CD14-positive monocyte (primary cell): ENCODE measurements at regions not wholly inside any gene's neighbourhood (a gene's known extent, or its start where the extent isn't known, plus 50 kb on each side); places are given as distances from the start of the nearest gene placed in this dataset.

Experiments used
- DNase-seq, 3 donors: peaks; one replicate each; pipeline ENCODE4 v3.0.0-alpha.2; 2011 to 2022
- H2AFZ ChIP-seq: 2 replicates; pipeline ENCODE4 v1.6.0; 2012; ENCODE audit warnings: mild to moderate bottlenecking, low read depth, low read length, inconsistent platforms; ENCODE audit not compliant: insufficient read depth, poor library complexity, severe bottlenecking
- H3K27ac ChIP-seq, 2 donors: 1 replicate in 1 of 2; 2 replicates in 1 of 2; pipeline ENCODE4 v1.5.1; 2012 to 2013; ENCODE audit warnings: low read length in 2 of 2, control low read depth in 1 of 2, inconsistent platforms in 1 of 2, low read depth in 1 of 2, mild to moderate bottlenecking in 1 of 2
- H3K27me3 ChIP-seq, 2 donors: one replicate each; pipeline versions ENCODE4 v1.6.0 to v1.6.1; 2011 to 2013; ENCODE audit warnings: low read length in 2 of 2; ENCODE audit not compliant: control insufficient read depth in 2 of 2, insufficient read depth in 2 of 2
- H3K36me3 ChIP-seq, 2 donors: replicated peaks in 1 of 2; 1 replicate in 1 of 2; 2 replicates in 1 of 2; pipeline versions ENCODE4 v1.5.1 to v1.6.1; 2012 to 2013; ENCODE audit warnings: low read length in 2 of 2, control low read depth in 1 of 2, inconsistent platforms in 1 of 2, mild to moderate bottlenecking in 1 of 2; ENCODE audit not compliant: insufficient read depth in 2 of 2, control insufficient read depth in 1 of 2
- H3K4me1 ChIP-seq, 2 donors: 1 replicate in 1 of 2; 2 replicates in 1 of 2; pipeline versions ENCODE4 v1.5.1 to v1.6.1; 2012 to 2013; ENCODE audit warnings: low read length in 2 of 2, control low read depth in 1 of 2, inconsistent platforms in 1 of 2, mild to moderate bottlenecking in 1 of 2, moderate library complexity in 1 of 2; ENCODE audit not compliant: insufficient read depth in 2 of 2, control insufficient read depth in 1 of 2
- H3K4me2 ChIP-seq: replicated peaks from 2 replicates; pipeline ENCODE3; 2012; ENCODE audit warnings: low read length, moderate library complexity, mild to moderate bottlenecking; ENCODE audit not compliant: poor library complexity, severe bottlenecking; ENCODE audit errors: extremely low read depth
- H3K4me3 ChIP-seq, 3 experiments: fragments of 200-600 bp in 1 of 3; sonication (generic) in 1 of 3; replicated peaks in 1 of 3; 1 replicate in 2 of 3; 2 replicates in 1 of 3; pipeline ENCODE4 v1.5.1; 2011 to 2013; ENCODE audit warnings: low read length in 3 of 3, mild to moderate bottlenecking in 3 of 3, control low read depth in 2 of 3, low read depth in 2 of 3, inconsistent platforms in 1 of 3, moderate library complexity in 1 of 3
- H3K79me2 ChIP-seq: 2 replicates; pipeline ENCODE4 v1.6.0; 2012; ENCODE audit warnings: mild to moderate bottlenecking, control low read depth, inconsistent platforms, low read length, moderate library complexity; ENCODE audit not compliant: insufficient read depth
- H3K9ac ChIP-seq: 2 replicates; pipeline ENCODE4 v1.6.0; 2017; ENCODE audit warnings: low read length, mild to moderate bottlenecking; ENCODE audit not compliant: insufficient read depth, poor library complexity, severe bottlenecking
- H3K9me3 ChIP-seq, 2 donors: replicated peaks in 1 of 2; 1 replicate in 1 of 2; 2 replicates in 1 of 2; pipeline versions ENCODE4 v1.5.1 to v1.6.1; 2012 to 2013; ENCODE audit warnings: low read length in 2 of 2, control low read depth in 1 of 2; ENCODE audit not compliant: control insufficient read depth in 1 of 2, insufficient read depth in 1 of 2
- H4K20me1 ChIP-seq: 2 replicates; pipeline ENCODE4 v1.6.0; 2012; ENCODE audit warnings: mild to moderate bottlenecking, low read length, control low read depth, moderate library complexity; ENCODE audit not compliant: insufficient read depth
- H3K27ac Mint-ChIP-seq, 7 donors: one replicate each; pipeline ENCODE4 v1.8.0; 2020; ENCODE audit warnings: mild to moderate bottlenecking in 7 of 7, mixed read lengths in 7 of 7, moderate library complexity in 6 of 7, inconsistent platforms in 2 of 7
- H3K27me3 Mint-ChIP-seq, 3 donors: one replicate each; pipeline ENCODE4 v1.8.0; 2021 to 2022; ENCODE audit warnings: low read depth in 3 of 3, mild to moderate bottlenecking in 3 of 3, mixed read lengths in 3 of 3, moderate library complexity in 3 of 3, inconsistent platforms in 1 of 3
- H3K36me3 Mint-ChIP-seq, 2 donors: one replicate each; pipeline ENCODE4 v1.8.0; 2020; ENCODE audit warnings: mixed read lengths in 2 of 2, inconsistent platforms in 1 of 2, mild to moderate bottlenecking in 1 of 2
- H3K4me1 Mint-ChIP-seq: one replicate; pipeline ENCODE4 v1.8.0; 2020; ENCODE audit warnings: mild to moderate bottlenecking, mixed read lengths
- H3K4me3 Mint-ChIP-seq, 2 donors: one replicate each; pipeline ENCODE4 v1.8.0; 2020; ENCODE audit warnings: mild to moderate bottlenecking in 2 of 2, mixed read lengths in 2 of 2, moderate library complexity in 1 of 2
- H3K9me3 Mint-ChIP-seq, 7 donors: one replicate each; pipeline ENCODE4 v1.8.0; 2020 to 2022; ENCODE audit warnings: mixed read lengths in 7 of 7, mild to moderate bottlenecking in 6 of 7, moderate library complexity in 6 of 7, inconsistent platforms in 2 of 7
- WGBS: methylation state at CpG from one replicate; pipeline ENCODE4 v1.1.5; 2013; ENCODE audit warnings: missing lambda C conversion rate; ENCODE audit not compliant: insufficient coverage; 5-methylcytosine and 5-hydroxymethylcytosine counted together
- intact Hi-C, 2 donors: fragments of 100-400 bp; cut with micrococcal nuclease; formaldehyde crosslinking; loops; one replicate each; pipeline versions ENCODE4 v1.15.0 to v1.15.1; 2023
- TF ChIP-seq, protein P1 (sequence below): fragments of 200-600 bp; IDR thresholded peaks from one replicate; pipeline ENCODE4 v1.8.0; 2022; ENCODE audit warnings: antibody characterized with exemption, mild to moderate bottlenecking

DNA sequence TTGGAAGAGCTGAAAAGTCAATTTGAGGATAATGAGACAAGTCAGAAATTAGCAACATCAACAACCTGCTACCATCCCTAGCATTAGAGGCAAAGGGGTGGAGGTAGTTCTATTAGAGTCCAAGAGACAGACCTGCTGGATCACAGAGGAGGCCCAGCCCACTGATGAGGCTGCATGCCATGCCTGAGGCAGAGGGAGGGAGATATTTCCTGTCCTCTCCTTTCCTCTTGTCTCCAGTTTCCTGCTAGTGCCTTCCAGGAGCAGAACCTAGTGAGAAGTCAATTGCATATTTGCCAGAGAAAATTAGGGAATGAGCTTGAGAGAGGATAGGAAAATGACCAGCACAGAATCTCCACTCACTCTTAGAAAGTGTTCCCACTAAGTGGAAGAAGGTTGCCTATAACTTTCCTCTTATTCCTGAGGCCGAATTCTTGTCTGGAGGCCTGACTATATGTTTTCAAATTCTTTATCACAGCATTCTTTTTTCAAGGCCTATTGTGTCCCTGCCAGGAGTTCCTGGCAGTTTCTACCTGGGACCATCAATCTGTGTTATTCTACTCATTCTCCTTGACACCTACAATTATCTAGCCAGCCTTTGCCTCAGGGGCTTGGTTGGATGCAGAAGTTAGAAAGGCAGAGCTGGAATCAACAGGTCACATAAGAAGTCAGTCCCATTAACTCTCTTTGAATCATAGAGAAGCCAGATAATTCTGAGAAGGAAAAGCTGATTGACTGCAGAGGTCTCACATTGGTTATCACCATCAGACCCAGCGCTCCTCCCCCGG lies 121.9 kb downstream of the EMP1 start:
- Mint-ChIP-seq H3K27me3 (peaks cover 7 to 12% (median 7%) of the 10 kb centered on the region in 3 donors), H3K36me3 (no peaks in the 10 kb centered on the region), H3K27ac (no peak overlapping the region), H3K4me1 (no peaks in the 10 kb centered on the region), H3K9me3 (peaks cover 2 to 13% (median 5%) of the 10 kb centered on the region in 7 donors), H3K4me3 (no peak overlapping the region)
- H4K20me1 ChIP-seq = no peaks in the 10 kb centered on the region
- no peaks in the 10 kb centered on the region for H3K36me3 ChIP-seq
- TF ChIP-seq, protein P1, sequence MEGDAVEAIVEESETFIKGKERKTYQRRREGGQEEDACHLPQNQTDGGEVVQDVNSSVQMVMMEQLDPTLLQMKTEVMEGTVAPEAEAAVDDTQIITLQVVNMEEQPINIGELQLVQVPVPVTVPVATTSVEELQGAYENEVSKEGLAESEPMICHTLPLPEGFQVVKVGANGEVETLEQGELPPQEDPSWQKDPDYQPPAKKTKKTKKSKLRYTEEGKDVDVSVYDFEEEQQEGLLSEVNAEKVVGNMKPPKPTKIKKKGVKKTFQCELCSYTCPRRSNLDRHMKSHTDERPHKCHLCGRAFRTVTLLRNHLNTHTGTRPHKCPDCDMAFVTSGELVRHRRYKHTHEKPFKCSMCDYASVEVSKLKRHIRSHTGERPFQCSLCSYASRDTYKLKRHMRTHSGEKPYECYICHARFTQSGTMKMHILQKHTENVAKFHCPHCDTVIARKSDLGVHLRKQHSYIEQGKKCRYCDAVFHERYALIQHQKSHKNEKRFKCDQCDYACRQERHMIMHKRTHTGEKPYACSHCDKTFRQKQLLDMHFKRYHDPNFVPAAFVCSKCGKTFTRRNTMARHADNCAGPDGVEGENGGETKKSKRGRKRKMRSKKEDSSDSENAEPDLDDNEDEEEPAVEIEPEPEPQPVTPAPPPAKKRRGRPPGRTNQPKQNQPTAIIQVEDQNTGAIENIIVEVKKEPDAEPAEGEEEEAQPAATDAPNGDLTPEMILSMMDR = no peak
- no peak overlapping the region for H3K27ac ChIP-seq
- intact Hi-C loops = no loop called here
- 83% methylated on average over 1 of the region's 3 CpGs for WGBS
- no peaks in the 10 kb centered on the region for H3K27me3 ChIP-seq
- DNase-seq = no peak
- H3K9ac ChIP-seq = no peak overlapping the region
- no peak overlapping the region for H3K4me3 ChIP-seq
- H2AFZ ChIP-seq = no peak overlapping the region
- H3K9me3 ChIP-seq = peaks cover 0 to 3% of the 10 kb centered on the region in 2 donors
- no peaks in the 10 kb centered on the region for H3K79me2 ChIP-seq
- no peaks in the 10 kb centered on the region for H3K4me1 ChIP-seq
- H3K4me2 ChIP-seq = no peak overlapping the region

DNA sequence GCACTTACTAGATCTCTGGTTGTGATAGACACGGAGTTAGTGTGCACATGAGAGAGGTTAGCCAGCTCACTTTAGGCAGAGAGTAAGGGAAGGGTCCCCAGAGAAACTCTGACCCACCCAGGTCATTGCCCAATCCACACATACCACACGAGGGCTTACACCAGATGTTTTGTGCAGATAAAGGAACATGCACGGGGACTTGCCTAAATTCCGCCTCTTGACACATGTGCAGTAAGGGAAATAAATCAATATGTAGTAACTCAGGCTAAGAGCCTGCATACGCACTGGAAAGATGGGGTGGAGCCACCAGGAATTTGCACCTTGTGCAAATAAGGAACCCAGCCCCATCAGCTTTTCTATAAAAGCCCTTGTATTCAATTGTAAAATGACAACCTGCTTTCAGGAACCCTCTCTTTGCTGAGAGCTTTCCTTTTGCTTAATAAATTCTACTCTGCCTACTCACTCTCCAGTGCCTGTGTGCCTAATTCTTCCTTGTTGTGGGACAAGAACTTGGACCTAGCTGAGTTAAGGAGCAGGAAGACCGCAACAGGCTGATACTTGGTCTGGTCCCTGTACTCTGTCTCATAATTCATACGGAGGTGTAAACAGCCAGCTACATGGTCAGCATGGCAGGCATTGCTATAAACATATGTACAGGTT lies 120.2 kb downstream of the EMP1 start:
- WGBS = 52% methylated on average over 4 of the region's 7 CpGs
- Mint-ChIP-seq H3K9me3 (peaks cover 2 to 16% (median 5%) of the 10 kb centered on the region in 7 donors), H3K36me3 (no peaks in the 10 kb centered on the region), H3K27me3 (peaks cover 5 to 10% (median 6%) of the 10 kb centered on the region in 3 donors), H3K4me3 (no peak overlapping the region), H3K4me1 (no peaks in the 10 kb centered on the region), H3K27ac (no peak overlapping the region)
- intact Hi-C loops = no loop called here
- Histone ChIP-seq H3K4me2 (no peak overlapping the region), H3K27me3 (no peaks in the 10 kb centered on the region), H3K9me3 (peaks cover 0 to 3% of the 10 kb centered on the region in 2 donors), H3K4me1 (no peaks in the 10 kb centered on the region), H3K9ac (no peak overlapping the region), H3K27ac (no peak overlapping the region), H3K79me2 (no peaks in the 10 kb centered on the region), H4K20me1 (no peaks in the 10 kb centered on the region), H2AFZ (no peak overlapping the region), H3K4me3 (no peak overlapping the region), H3K36me3 (no peaks in the 10 kb centered on the region)
- DNase-seq = no peak
- TF ChIP-seq, protein P1 = no peak
